H9 (cell line): ENCODE measurements at regions not wholly inside any gene's neighbourhood (a gene's known extent, or its start where the extent isn't known, plus 50 kb on each side); places are given as distances from the start of the nearest gene placed in this dataset.

Experiments
- DNase-seq: peaks from one replicate; pipeline ENCODE4 v3.0.0-alpha.2; 2017
- H2AFZ ChIP-seq: one replicate; pipeline ENCODE4 v1.6.1; 2013; ENCODE audit warnings: mild to moderate bottlenecking, low read length, control low read depth, moderate library complexity
- H2AK5ac ChIP-seq: 2 replicates; pipeline ENCODE4 v1.6.1; 2013; ENCODE audit warnings: low read length, control low read depth, mixed read lengths; ENCODE audit not compliant: insufficient read length
- H2BK120ac ChIP-seq: one replicate; pipeline ENCODE4 v1.6.1; 2013; ENCODE audit warnings: low read depth, mild to moderate bottlenecking, low read length, control low read depth, inconsistent platforms; ENCODE audit not compliant: poor library complexity, severe bottlenecking
- H2BK12ac ChIP-seq: 2 replicates; pipeline ENCODE4 v1.6.1; 2013; ENCODE audit warnings: low read length, control low read depth, mixed read lengths, low read depth; ENCODE audit not compliant: insufficient read length
- H2BK15ac ChIP-seq: 2 replicates; pipeline ENCODE4 v1.6.1; 2013; ENCODE audit warnings: low read depth, low read length, control low read depth
- H2BK20ac ChIP-seq: one replicate; pipeline ENCODE4 v1.6.1; 2013; ENCODE audit warnings: low read depth, mild to moderate bottlenecking, low read length, control low read depth, inconsistent platforms; ENCODE audit not compliant: poor library complexity, severe bottlenecking
- H2BK5ac ChIP-seq: 2 replicates; pipeline ENCODE4 v1.6.1; 2013; ENCODE audit warnings: low read length, control low read depth, mixed read lengths; ENCODE audit not compliant: insufficient read length
- H3K14ac ChIP-seq: 2 replicates; pipeline ENCODE4 v1.6.1; 2013; ENCODE audit warnings: low read length, control low read depth; ENCODE audit not compliant: insufficient read depth
- H3K18ac ChIP-seq: 2 replicates; pipeline ENCODE4 v1.6.1; 2013; ENCODE audit warnings: low read depth, mild to moderate bottlenecking, mixed read lengths, low read length, control low read depth; ENCODE audit not compliant: insufficient read length
- H3K23ac ChIP-seq: 2 replicates; pipeline ENCODE4 v1.6.1; 2013; ENCODE audit warnings: low read length, control low read depth, mixed read lengths, low read depth; ENCODE audit not compliant: insufficient read length
- H3K23me2 ChIP-seq: 2 replicates; pipeline ENCODE4 v1.6.1; 2013; ENCODE audit warnings: low read depth, mild to moderate bottlenecking, mixed read lengths, low read length, control low read depth; ENCODE audit not compliant: insufficient read length, poor library complexity, severe bottlenecking
- H3K27ac ChIP-seq: 2 replicates; pipeline ENCODE4 v1.5.1; 2013; ENCODE audit warnings: low read length, control low read depth, mixed read lengths, low read depth; ENCODE audit not compliant: insufficient read length
- H3K27me3 ChIP-seq: 2 replicates; pipeline ENCODE4 v1.6.1; 2013; ENCODE audit warnings: low read length, control low read depth, inconsistent platforms; ENCODE audit not compliant: insufficient read depth
- H3K4ac ChIP-seq: 2 replicates; pipeline ENCODE4 v1.6.1; 2013; ENCODE audit warnings: low read depth, mild to moderate bottlenecking, control low read depth, inconsistent platforms, low read length, moderate library complexity
- H3K4me1 ChIP-seq: 2 replicates; pipeline ENCODE4 v1.6.1; 2013; ENCODE audit warnings: low read length, control low read depth, inconsistent platforms; ENCODE audit not compliant: insufficient read depth
- H3K4me2 ChIP-seq: 2 replicates; pipeline ENCODE4 v1.6.1; 2013; ENCODE audit warnings: low read length, control low read depth, mixed read lengths; ENCODE audit not compliant: insufficient read length, insufficient read depth
- H3K56ac ChIP-seq: 2 replicates; pipeline ENCODE4 v1.6.1; 2013; ENCODE audit warnings: low read depth, mild to moderate bottlenecking, mixed read lengths, low read length, control low read depth; ENCODE audit not compliant: insufficient read length
- H3K79me1 ChIP-seq: 2 replicates; pipeline ENCODE4 v1.6.1; 2013; ENCODE audit warnings: low read depth, mild to moderate bottlenecking, moderate library complexity, low read length, control low read depth, inconsistent platforms; ENCODE audit not compliant: insufficient read depth, poor library complexity, severe bottlenecking
- H3K79me2 ChIP-seq: 2 replicates; pipeline ENCODE4 v1.6.1; 2013; ENCODE audit warnings: low read length, control low read depth, inconsistent platforms; ENCODE audit not compliant: insufficient read depth
- H3K9ac ChIP-seq: 2 replicates; pipeline ENCODE4 v1.6.1; 2013; ENCODE audit warnings: low read length, control low read depth, mixed read lengths; ENCODE audit not compliant: insufficient read length; ENCODE audit errors: extremely low read depth
- H3K9me3 ChIP-seq: one replicate; pipeline ENCODE4 v1.6.1; 2013; ENCODE audit warnings: low read depth, low read length, inconsistent platforms; ENCODE audit not compliant: control insufficient read depth
- H3T11ph ChIP-seq: one replicate; pipeline ENCODE4 v1.6.1; 2013; ENCODE audit warnings: mild to moderate bottlenecking, low read length, control low read depth, inconsistent platforms
- H4K20me1 ChIP-seq: one replicate; pipeline ENCODE4 v1.6.1; 2013; ENCODE audit not compliant: control insufficient read depth, insufficient read length, insufficient read depth
- H4K5ac ChIP-seq: 2 replicates; pipeline ENCODE4 v1.6.1; 2013; ENCODE audit warnings: low read depth, mild to moderate bottlenecking, mixed read lengths, low read length, control low read depth; ENCODE audit not compliant: insufficient read length
- H4K8ac ChIP-seq: replicated peaks from 2 replicates; pipeline ENCODE4 v1.6.1; 2013; ENCODE audit warnings: low read length, control low read depth, mixed read lengths, low read depth; ENCODE audit not compliant: insufficient read length
- H4K91ac ChIP-seq: 2 replicates; pipeline ENCODE4 v1.6.1; 2013; ENCODE audit warnings: low read depth, mild to moderate bottlenecking, moderate library complexity, mixed read lengths, low read length, control low read depth; ENCODE audit not compliant: insufficient read length
- H3K27ac Mint-ChIP-seq, 3 experiments: 2 replicates in 2 of 3; 3 replicates in 1 of 3; pipeline ENCODE4 v1.8.0; 2020 to 2021; ENCODE audit warnings: mixed read lengths in 3 of 3, mild to moderate bottlenecking in 1 of 3, moderate library complexity in 1 of 3
- H3K27me3 Mint-ChIP-seq: 2 replicates; pipeline ENCODE4 v1.8.0; 2021; ENCODE audit warnings: low read depth, mild to moderate bottlenecking, moderate library complexity, mixed read lengths
- H3K36me3 Mint-ChIP-seq, 3 experiments: 2 replicates in 2 of 3; 3 replicates in 1 of 3; pipeline ENCODE4 v1.8.0; 2020 to 2021; ENCODE audit warnings: low read depth in 3 of 3, mixed read lengths in 3 of 3; ENCODE audit not compliant: insufficient read depth in 1 of 3
- H3K4me1 Mint-ChIP-seq, 2 experiments: 2 replicates each; pipeline ENCODE4 v1.8.0; 2020; ENCODE audit warnings: mixed read lengths in 2 of 2
- H3K4me3 Mint-ChIP-seq, 2 experiments: 2 replicates in 1 of 2; 3 replicates in 1 of 2; pipeline ENCODE4 v1.8.0; 2020 to 2021; ENCODE audit warnings: mild to moderate bottlenecking in 2 of 2, mixed read lengths in 2 of 2, moderate library complexity in 1 of 2
- H3K9me3 Mint-ChIP-seq, 2 experiments: 2 replicates in 1 of 2; 3 replicates in 1 of 2; pipeline ENCODE4 v1.8.0; 2020; ENCODE audit warnings: mild to moderate bottlenecking in 2 of 2, mixed read lengths in 2 of 2, moderate library complexity in 1 of 2
- CTCF ChIP-seq: fragments of 200-600 bp; sonication (generic); conservative IDR thresholded peaks from 3 replicates; pipeline ENCODE4 v1.8.0; 2021; ENCODE audit warnings: antibody characterized with exemption, mild to moderate bottlenecking
- WGBS: extraction: QIAGEN DNeasy Blood & Tissue Kit; methylation state at CpG from one replicate; pipeline ENCODE4 v1.1.7; 2013; ENCODE audit warnings: missing lambda C conversion rate, low lambda C conversion rate, mixed read lengths; ENCODE audit not compliant: insufficient read length; ENCODE audit errors: extremely low coverage; 5-methylcytosine and 5-hydroxymethylcytosine counted together

- Mint-ChIP-seq H3K27me3 (peaks cover 54% of the 10 kb centered on the region), H3K27ac (peak overlapping the region; percentile 20 to 72 (median 71); a peak in 5 of 7 replicates), H3K9me3 (peaks cover 6 to 8% of the 10 kb centered on the region in 2 experiments; a peak in 3 of 5 replicates), H3K36me3 (peaks cover 0 to 9% (median 2%) of the 10 kb centered on the region in 3 experiments; a peak in 3 of 7 replicates), H3K4me3 (peak overlapping the region; percentile 43 to 66), H3K4me1 (peaks cover 34 to 41% of the 10 kb centered on the region in 2 experiments)
- no peak for TF ChIP-seq CTCF
- Histone ChIP-seq H2BK120ac (no peak overlapping the region), H3K23me2 (no peaks in the 10 kb centered on the region), H3K4me1 (peaks cover 2% of the 10 kb centered on the region), H2BK5ac (no peak overlapping the region), H3K9ac (no peak overlapping the region), H3K4me2 (no peak overlapping the region), H3K79me2 (no peaks in the 10 kb centered on the region), H3K56ac (no peak overlapping the region), H3K4ac (no peak overlapping the region), H4K20me1 (no peaks in the 10 kb centered on the region), H3K79me1 (no peaks in the 10 kb centered on the region), H3K9me3 (no peaks in the 10 kb centered on the region), H3T11ph (no peak overlapping the region), H3K14ac (peak overlapping the region; percentile 58; the same call in 1 of the 2 replicates), H2BK15ac (no peak overlapping the region), H2BK20ac (no peak overlapping the region), H3K27me3 (no peaks in the 10 kb centered on the region; the same call in 1 of the 2 replicates), H4K91ac (no peak overlapping the region), H4K8ac (no peak overlapping the region), H2AK5ac (no peak overlapping the region), H2BK12ac (no peak overlapping the region), H3K18ac (peak overlapping the region; percentile 85), H3K27ac (no peak overlapping the region), H2AFZ (no peak overlapping the region), H3K23ac (no peak overlapping the region), H4K5ac (no peak overlapping the region)
- no CpG with 5 or more reads among the region's 15 CpGs for WGBS
- DNase-seq: peak; percentile 73
Observed at GRCh38 chr17:77540975-77541374, 400.2 kb downstream of the SEC14L1 start.
